ENCODE measurements at regions not wholly inside any gene's neighbourhood (a gene's known extent, or its start where the extent isn't known, plus 50 kb on each side); places are given as distances from the start of the nearest gene placed in this dataset.

DNA sequence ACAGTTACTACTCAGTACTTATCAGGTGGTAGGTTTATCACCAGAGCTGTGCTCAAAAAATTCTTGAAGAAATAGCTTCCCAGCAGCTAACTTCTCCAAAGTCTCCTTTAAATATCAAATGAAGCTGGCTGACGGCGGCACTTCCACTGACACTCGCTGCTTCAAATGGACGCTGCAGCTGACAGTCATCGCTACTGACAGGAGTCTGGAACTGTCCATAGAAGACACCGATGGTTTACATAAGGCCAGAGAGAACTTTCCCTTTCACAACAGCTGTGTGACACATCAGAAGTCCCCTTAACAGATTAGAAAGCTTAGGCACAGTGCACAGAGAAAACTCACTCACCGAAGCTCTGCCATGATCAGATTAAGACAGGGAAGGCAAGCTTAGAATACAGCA lies 270.2 kb downstream of the SHOX2 start:
- Histone ChIP-seq H3K27me3 (ENCODE audit: insufficient read depth, low read length) (no peaks in the 10 kb centered on the region), H3K9me3 (ENCODE audit: low read length) (no peaks in the 10 kb centered on the region), H2AFZ (ENCODE audit: low read depth, low read length) (no peak overlapping the region), H3K4me3 (ENCODE audit: low read length) (no peak overlapping the region), H3K36me3 (ENCODE audit: insufficient read depth, low read length) (no peaks in the 10 kb centered on the region), H3K4me1 (ENCODE audit: insufficient read depth, low read length) (no peaks in the 10 kb centered on the region)

DNA sequence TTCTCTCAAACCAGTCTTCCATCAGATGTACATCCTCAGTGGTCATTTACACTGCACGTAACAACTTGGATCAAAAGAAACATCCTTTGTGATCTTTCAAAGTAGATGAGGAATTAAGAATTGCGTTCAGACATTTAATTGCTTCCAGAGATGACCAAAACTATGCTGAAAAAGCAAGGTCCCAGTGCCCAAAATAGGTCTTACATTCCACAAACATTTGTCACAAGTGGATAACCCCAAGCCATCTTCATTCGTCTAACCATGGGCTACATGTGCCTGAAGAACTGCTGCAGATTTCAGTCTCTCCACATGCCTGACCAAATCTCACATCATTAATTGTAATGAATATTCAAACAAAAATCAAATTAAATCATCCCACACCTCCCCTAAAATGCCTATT lies 273.6 kb downstream of the SHOX2 start:
- H3K27me3 ChIP-seq (ENCODE audit: insufficient read depth, low read length) = no peaks in the 10 kb centered on the region
- no peaks in the 10 kb centered on the region for H3K9me3 ChIP-seq (ENCODE audit: low read length)
- H2AFZ ChIP-seq (ENCODE audit: low read depth, low read length) = no peak overlapping the region
- no peaks in the 10 kb centered on the region for H3K4me1 ChIP-seq (ENCODE audit: insufficient read depth, low read length)
- no peaks in the 10 kb centered on the region for H3K36me3 ChIP-seq (ENCODE audit: insufficient read depth, low read length)
- no peak overlapping the region for H3K4me3 ChIP-seq (ENCODE audit: low read length)

DNA sequence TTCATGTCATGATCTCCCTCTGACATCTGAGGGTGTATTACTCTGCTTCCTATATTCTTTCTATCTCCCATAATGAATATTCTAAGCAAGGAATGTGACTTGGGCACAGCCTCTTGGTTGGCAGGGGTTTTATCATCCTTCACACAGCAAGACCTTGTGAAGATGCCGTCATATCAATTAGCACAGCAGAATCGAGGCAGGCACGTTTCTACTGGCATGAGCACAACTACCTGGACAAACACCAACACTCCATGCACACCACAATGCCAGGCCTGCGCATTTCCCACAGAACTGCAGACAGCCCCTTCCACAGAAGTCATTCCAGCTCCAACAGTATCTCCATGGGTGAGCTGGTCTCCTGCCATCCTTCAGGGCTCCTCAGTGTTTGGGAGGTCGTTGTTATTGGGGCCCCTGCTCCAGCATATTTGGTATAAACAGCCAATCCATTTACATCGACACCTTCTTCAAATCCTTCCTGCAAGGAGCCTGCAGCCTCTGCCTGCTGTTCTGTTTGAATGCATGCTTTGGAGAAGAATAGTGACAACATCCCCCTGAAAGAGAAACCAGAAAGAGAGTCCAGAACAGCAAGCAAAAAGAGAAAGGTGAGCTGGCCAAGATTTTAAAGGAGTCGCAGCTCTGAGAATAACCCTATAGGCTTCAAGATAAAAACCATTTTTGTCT lies 275.5 kb downstream of the SHOX2 start:
- Histone ChIP-seq H3K36me3 (ENCODE audit: insufficient read depth, low read length) (no peaks in the 10 kb centered on the region), H3K27me3 (ENCODE audit: insufficient read depth, low read length) (no peaks in the 10 kb centered on the region), H3K4me1 (ENCODE audit: insufficient read depth, low read length) (no peaks in the 10 kb centered on the region), H2AFZ (ENCODE audit: low read depth, low read length) (no peak overlapping the region), H3K9me3 (ENCODE audit: low read length) (no peaks in the 10 kb centered on the region), H3K4me3 (ENCODE audit: low read length) (no peak overlapping the region)

DNA sequence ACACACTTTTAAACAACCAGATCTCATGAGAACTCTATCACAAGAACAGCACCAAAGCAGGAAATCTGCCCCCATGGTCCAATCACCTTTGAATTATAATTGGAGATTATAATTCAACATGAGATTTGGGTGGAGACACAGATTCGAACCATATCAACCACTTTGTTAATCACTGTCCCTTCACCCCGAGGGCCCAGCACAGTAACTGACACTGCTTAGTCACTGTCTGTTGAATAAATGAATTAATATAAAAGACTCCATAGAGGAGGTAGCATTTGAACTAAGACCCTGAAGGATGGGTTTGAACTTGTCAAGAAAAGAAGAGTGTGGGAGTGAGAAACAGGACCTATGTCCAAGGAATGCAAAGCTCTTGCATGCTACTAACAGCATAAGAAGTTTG lies 276.4 kb downstream of the SHOX2 start:
- no peaks in the 10 kb centered on the region for H3K27me3 ChIP-seq (ENCODE audit: insufficient read depth, low read length)
- H3K36me3 ChIP-seq (ENCODE audit: insufficient read depth, low read length) = no peaks in the 10 kb centered on the region
- no peak overlapping the region for H2AFZ ChIP-seq (ENCODE audit: low read depth, low read length)
- no peaks in the 10 kb centered on the region for H3K9me3 ChIP-seq (ENCODE audit: low read length)
- H3K4me1 ChIP-seq (ENCODE audit: insufficient read depth, low read length) = no peaks in the 10 kb centered on the region
- no peak overlapping the region for H3K4me3 ChIP-seq (ENCODE audit: low read length)

DNA sequence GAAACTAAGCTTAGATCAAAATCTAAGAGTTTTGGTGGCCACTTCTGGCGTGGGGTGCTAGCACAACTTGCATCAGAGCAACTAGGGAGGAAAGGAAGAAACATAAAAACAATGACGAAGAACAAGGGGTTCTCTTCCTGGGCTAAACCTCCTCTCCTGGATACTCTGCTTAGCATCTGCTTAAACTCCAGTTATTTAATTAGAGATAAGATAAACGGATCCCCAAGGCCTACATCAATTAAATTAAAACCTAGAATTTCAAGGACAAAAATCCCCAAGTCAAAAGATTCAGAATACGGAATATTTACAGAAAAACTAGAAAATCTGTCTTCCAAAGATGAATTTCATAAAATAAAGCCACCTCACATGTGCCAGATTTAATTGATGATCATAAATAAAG lies 281.9 kb downstream of the SHOX2 start:
- Histone ChIP-seq H3K9me3 (ENCODE audit: low read length) (no peaks in the 10 kb centered on the region), H3K27me3 (ENCODE audit: insufficient read depth, low read length) (no peaks in the 10 kb centered on the region), H2AFZ (ENCODE audit: low read depth, low read length) (no peak overlapping the region), H3K4me3 (ENCODE audit: low read length) (no peak overlapping the region), H3K36me3 (ENCODE audit: insufficient read depth, low read length) (no peaks in the 10 kb centered on the region), H3K4me1 (ENCODE audit: insufficient read depth, low read length) (no peaks in the 10 kb centered on the region)

DNA sequence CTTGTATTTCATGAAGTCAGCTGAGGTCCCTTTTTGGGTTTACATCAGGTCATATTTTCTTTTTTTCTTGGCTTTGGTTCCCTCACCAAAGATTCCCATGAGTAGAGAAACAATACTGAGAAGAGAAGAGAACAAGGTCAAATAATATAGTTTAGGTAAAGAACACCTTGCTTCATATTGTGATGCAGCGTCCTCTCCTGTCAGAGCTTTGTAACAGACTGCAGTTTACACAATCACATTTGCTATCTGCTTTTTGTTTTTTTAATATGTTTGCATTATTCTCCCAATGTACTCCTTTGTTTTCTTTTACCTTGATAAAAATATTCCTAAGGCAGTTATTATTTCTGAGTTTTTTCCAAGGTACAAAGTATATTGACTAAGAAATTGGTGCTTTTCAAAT lies 283.2 kb downstream of the SHOX2 start:
- no peaks in the 10 kb centered on the region for H3K36me3 ChIP-seq (ENCODE audit: insufficient read depth, low read length)
- H3K4me3 ChIP-seq (ENCODE audit: low read length) = no peak overlapping the region
- no peaks in the 10 kb centered on the region for H3K4me1 ChIP-seq (ENCODE audit: insufficient read depth, low read length)
- H3K9me3 ChIP-seq (ENCODE audit: low read length) = no peaks in the 10 kb centered on the region
- no peak overlapping the region for H2AFZ ChIP-seq (ENCODE audit: low read depth, low read length)
- no peaks in the 10 kb centered on the region for H3K27me3 ChIP-seq (ENCODE audit: insufficient read depth, low read length)

DNA sequence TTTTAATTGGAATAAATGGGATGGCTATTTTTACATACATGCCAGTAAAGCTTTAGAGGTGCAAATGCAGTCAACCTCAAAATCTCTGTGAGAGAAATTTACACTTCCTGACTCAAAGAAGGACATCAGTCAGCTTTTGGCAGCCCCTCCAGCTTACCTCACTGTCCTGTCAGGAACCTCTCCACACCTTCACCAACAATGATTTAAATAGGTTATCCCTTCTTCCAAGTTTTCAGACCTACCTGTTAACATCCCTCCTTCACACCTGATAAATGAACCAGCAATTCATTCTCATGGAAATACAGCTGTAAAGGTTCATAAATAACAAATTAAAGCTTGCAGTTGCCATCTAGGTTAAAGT lies 286.1 kb downstream of the SHOX2 start:
- Histone ChIP-seq H3K9me3 (ENCODE audit: low read length) (no peaks in the 10 kb centered on the region), H2AFZ (ENCODE audit: low read depth, low read length) (no peak overlapping the region), H3K4me3 (ENCODE audit: low read length) (no peak overlapping the region), H3K27me3 (ENCODE audit: insufficient read depth, low read length) (no peaks in the 10 kb centered on the region), H3K4me1 (ENCODE audit: insufficient read depth, low read length) (no peaks in the 10 kb centered on the region), H3K36me3 (ENCODE audit: insufficient read depth, low read length) (no peaks in the 10 kb centered on the region)

DNA sequence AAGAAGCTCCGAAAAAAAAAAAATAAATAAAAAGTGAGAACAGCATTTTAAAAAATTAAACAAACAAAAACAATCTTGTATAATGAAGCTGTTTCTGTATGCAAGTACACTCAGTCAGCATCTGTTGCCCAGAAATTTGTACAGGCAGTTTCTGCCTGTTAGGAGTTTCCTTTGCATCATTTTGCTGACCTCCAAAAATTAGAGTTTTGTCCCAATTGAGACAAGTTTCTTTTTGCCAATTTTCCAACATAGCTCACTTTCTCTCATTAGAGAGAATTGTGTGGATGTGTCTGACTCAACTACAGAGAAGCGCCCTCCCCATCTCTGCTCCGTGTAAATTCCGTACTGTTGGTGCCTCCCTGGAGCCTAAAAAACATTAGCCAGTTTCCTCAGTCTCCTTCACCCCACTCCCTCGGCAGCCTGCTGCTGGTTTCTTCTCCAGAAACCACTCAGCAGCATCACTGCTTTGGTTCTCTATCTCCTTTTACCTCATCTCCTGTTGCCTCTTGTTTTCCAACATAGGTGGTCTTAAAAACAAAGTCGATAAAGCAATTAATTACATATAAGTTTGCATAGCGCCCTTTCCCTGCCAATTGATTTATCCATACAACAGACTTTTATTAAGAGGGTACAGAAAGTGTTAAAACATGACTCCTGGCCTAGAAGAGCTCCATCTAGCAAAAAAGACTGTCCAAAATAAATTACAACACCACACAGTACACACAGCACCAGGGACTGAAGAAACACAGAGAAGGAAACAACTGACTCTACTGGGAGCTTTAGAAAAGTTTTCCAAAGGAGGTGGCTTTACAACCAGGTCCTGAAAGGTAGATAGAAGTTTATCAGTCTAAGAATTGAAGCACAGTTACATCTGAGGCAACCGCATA lies 286.7 kb downstream of the SHOX2 start:
- H3K9me3 ChIP-seq (ENCODE audit: low read length) = no peaks in the 10 kb centered on the region
- H3K4me1 ChIP-seq (ENCODE audit: insufficient read depth, low read length) = no peaks in the 10 kb centered on the region
- H2AFZ ChIP-seq (ENCODE audit: low read depth, low read length) = no peak overlapping the region
- H3K4me3 ChIP-seq (ENCODE audit: low read length) = no peak overlapping the region
- no peaks in the 10 kb centered on the region for H3K27me3 ChIP-seq (ENCODE audit: insufficient read depth, low read length)
- no peaks in the 10 kb centered on the region for H3K36me3 ChIP-seq (ENCODE audit: insufficient read depth, low read length)

DNA sequence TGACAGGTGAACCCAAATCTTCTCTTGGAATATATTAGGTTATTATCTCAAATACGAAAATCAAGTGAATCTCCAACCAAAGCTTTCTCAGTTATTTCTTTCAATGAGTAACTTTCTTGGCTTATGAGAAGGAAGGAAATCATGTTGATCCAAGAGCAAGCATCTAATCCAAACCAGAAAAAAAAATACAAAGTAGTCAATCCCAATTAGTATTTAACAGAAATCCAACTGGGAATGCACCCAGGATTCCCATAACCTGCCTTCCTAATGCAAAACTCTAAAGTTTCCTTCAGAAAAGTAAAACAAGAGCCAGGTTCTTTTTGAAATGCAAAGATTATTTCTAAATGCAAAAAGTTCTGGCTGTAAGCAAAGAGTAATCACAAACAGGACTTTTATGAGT lies 289.3 kb downstream of the SHOX2 start:
- H3K4me3 ChIP-seq (ENCODE audit: low read length) = no peak overlapping the region
- no peaks in the 10 kb centered on the region for H3K36me3 ChIP-seq (ENCODE audit: insufficient read depth, low read length)
- H3K9me3 ChIP-seq (ENCODE audit: low read length) = no peaks in the 10 kb centered on the region
- no peaks in the 10 kb centered on the region for H3K27me3 ChIP-seq (ENCODE audit: insufficient read depth, low read length)
- H2AFZ ChIP-seq (ENCODE audit: low read depth, low read length) = no peak overlapping the region
- H3K4me1 ChIP-seq (ENCODE audit: insufficient read depth, low read length) = no peaks in the 10 kb centered on the region

DNA sequence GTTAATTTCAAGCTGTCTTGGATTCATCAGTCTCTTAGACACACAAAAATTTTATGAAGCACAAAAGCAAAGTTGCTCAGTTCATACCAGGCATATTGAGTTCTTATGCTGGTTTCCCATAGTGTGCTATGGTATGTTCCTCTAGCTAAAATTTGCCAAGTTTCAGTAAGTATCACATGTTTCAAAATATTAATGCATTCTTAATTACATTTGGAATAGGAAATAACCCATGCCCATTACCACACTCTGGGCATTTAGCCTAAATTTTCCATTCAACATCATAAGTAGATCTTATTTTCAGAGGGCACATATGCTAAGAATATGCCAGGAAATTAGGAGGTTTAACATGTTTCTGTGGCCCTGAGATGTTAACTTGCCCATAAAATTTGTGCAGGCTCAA lies 289.9 kb downstream of the SHOX2 start:
- Histone ChIP-seq H3K4me3 (ENCODE audit: low read length) (no peak overlapping the region), H3K27me3 (ENCODE audit: insufficient read depth, low read length) (no peaks in the 10 kb centered on the region), H3K4me1 (ENCODE audit: insufficient read depth, low read length) (no peaks in the 10 kb centered on the region), H3K36me3 (ENCODE audit: insufficient read depth, low read length) (no peaks in the 10 kb centered on the region), H3K9me3 (ENCODE audit: low read length) (no peaks in the 10 kb centered on the region), H2AFZ (ENCODE audit: low read depth, low read length) (no peak overlapping the region)

DNA sequence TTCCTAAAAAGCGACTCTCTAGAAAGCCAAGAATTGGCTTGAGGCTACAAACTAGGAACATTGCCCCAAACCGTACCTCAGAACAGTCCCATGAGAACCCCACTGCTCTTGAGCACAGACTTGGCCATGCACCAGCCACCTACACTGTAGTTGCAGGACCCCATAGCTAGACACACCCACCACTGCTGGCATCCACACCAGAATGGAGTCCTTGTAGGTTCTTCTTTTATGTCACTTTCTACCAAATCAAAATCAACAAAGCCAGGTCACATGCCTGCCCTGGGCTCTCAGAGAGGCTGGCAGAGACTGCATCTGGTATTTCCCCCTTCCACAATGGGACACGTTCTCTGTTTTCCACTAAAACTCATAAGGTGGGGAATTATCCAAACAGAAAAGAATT lies 290.5 kb downstream of the SHOX2 start:
- Histone ChIP-seq H2AFZ (ENCODE audit: low read depth, low read length) (no peak overlapping the region), H3K27me3 (ENCODE audit: insufficient read depth, low read length) (no peaks in the 10 kb centered on the region), H3K36me3 (ENCODE audit: insufficient read depth, low read length) (no peaks in the 10 kb centered on the region), H3K4me3 (ENCODE audit: low read length) (no peak overlapping the region), H3K9me3 (ENCODE audit: low read length) (no peaks in the 10 kb centered on the region), H3K4me1 (ENCODE audit: insufficient read depth, low read length) (no peaks in the 10 kb centered on the region)

DNA sequence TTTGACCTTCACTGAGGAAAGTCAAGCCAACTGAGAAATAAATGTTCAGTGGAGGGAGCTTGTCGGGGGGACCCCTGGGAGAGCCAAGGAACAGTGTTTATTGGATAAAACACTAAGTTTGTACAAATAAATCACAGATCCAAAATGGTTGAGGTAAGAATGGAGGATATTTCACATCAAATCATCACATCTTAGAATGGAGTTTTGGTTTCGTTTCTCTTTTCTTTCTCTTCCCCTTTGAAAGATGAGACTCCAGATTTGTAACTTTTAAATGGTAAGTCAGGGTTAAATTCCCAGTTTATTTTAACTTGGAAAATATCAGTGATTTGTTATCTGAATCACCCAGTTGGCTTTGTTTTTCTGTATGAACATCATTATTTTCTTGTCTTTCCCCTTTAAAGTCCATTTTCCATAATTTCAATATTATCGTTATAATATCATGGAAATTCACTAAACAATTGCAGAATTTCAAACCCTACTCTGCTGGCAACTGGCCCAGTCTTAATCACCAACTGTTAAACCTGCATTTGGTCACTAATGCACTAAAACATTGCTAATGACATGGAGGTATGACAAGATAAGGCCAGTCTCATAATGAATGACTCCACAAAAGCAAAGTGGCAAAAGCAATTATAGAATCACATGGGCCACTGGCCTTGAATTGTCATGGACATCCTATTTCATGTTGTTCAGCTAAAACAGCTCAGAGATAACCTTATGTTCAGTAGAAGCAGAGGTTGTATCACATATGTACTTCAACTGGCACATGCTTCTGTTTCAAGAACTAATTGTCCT lies 295.1 kb downstream of the SHOX2 start:
- Histone ChIP-seq H3K36me3 (ENCODE audit: insufficient read depth, low read length) (no peaks in the 10 kb centered on the region), H2AFZ (ENCODE audit: low read depth, low read length) (no peak overlapping the region), H3K9me3 (ENCODE audit: low read length) (no peaks in the 10 kb centered on the region)

DNA sequence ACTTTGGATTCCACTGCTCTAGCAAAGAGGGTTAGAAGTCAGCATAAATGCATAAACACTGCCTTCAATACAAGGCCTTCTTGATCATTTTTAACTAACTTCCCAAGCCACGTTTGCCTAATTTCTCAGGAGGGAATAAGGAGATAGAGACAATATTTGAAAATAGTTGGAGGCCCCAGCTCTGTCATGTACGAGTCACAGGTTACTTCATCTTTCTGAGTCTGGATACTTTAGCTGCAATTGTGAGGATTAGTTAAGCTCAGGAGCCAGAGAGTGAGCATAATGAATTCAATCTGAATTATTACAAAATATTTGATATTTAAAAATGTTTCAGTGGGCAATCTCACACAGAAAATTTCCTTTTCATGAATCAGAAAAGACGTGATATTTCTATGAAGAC lies 298.9 kb downstream of the SHOX2 start:
- no peaks in the 10 kb centered on the region for H3K27me3 ChIP-seq (ENCODE audit: insufficient read depth, low read length)
- H3K4me1 ChIP-seq (ENCODE audit: insufficient read depth, low read length) = no peaks in the 10 kb centered on the region
- no peaks in the 10 kb centered on the region for H3K9me3 ChIP-seq (ENCODE audit: low read length)
- H2AFZ ChIP-seq (ENCODE audit: low read depth, low read length) = no peak overlapping the region
- H3K4me3 ChIP-seq (ENCODE audit: low read length) = no peak overlapping the region
- no peaks in the 10 kb centered on the region for H3K36me3 ChIP-seq (ENCODE audit: insufficient read depth, low read length)

More for the DNA sequence above, 295.1 kb downstream of the SHOX2 start:
- Histone ChIP-seq H3K27me3 (ENCODE audit: insufficient read depth, low read length) (no peaks in the 10 kb centered on the region), H3K4me1 (ENCODE audit: insufficient read depth, low read length) (no peaks in the 10 kb centered on the region), H3K4me3 (ENCODE audit: low read length) (no peak overlapping the region)
